ENCODE measurements at regions not wholly inside any gene's neighbourhood (a gene's known extent, or its start where the extent isn't known, plus 50 kb on each side); places are given as distances from the start of the nearest gene placed in this dataset.

DNA sequence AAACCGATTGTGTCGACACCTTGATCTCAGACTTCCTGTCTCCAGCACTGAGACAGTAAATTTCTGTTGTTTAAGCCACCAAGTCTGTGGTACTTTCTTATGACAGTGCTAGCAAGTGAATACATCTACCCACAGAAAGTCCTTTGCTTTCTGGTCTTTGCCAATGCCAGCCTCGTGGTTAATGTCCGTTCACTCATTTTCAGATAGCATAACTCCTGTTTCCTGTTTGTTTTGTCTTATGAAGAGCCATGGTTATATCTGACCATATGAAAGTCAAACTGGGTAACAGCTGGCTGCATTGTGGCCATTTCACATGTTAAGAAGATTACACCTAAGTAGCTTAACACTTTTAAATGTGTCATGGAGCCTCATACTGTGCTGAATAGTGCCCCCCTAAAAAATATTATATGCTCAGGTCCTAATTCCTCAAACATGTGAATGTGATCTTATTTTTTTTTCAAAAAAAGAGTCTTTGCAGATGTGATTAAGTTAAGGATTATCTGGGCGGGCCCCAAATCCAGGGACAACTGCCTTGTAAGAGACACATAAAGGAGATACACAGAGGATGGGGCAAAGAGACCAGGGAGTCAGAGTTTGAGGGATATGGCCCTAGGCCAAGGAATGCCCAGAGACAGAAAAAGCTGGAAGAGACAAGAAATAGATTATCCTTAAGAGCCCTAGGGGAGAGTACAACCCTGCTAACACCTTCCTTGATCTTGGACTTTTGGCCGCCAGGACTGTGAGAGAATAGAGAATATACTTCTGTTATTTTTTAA lies 118.0 kb downstream of the KCNE4 start:
- TF ChIP-seq POLR2A (IDR thresholded peaks at IDR 0.05; ENCODE audit: low read depth, low read length) (no peak), MAZ (IDR thresholded peaks at IDR 0.05; ENCODE audit: borderline replicate concordance, low read depth, low read length) (no peak), CEBPB (IDR thresholded peaks at IDR 0.05; ENCODE audit: low read depth, low read length) (no peak), RCOR1 (IDR thresholded peaks at IDR 0.05; ENCODE audit: insufficient replicate concordance, low read length) (no peak), RAD21 (IDR thresholded peaks at IDR 0.05; ENCODE audit: low read length) (no peak), SMC3 (IDR thresholded peaks at IDR 0.05; ENCODE audit: low read depth, low read length) (no peak), BHLHE40 (IDR thresholded peaks at IDR 0.05; ENCODE audit: low read depth, low read length) (no peak), RFX5 (IDR thresholded peaks at IDR 0.05; ENCODE audit: low read depth, low read length) (no peak), MXI1 (IDR thresholded peaks at IDR 0.05; ENCODE audit: borderline replicate concordance, low read depth, low read length) (no peak), NFE2L2 (IDR thresholded peaks at IDR 0.05; ENCODE audit: low read depth, low read length) (no peak), CHD1 (IDR thresholded peaks at IDR 0.05; ENCODE audit: low read depth, low read length) (no peak)
- TF ChIP-seq, protein P1, sequence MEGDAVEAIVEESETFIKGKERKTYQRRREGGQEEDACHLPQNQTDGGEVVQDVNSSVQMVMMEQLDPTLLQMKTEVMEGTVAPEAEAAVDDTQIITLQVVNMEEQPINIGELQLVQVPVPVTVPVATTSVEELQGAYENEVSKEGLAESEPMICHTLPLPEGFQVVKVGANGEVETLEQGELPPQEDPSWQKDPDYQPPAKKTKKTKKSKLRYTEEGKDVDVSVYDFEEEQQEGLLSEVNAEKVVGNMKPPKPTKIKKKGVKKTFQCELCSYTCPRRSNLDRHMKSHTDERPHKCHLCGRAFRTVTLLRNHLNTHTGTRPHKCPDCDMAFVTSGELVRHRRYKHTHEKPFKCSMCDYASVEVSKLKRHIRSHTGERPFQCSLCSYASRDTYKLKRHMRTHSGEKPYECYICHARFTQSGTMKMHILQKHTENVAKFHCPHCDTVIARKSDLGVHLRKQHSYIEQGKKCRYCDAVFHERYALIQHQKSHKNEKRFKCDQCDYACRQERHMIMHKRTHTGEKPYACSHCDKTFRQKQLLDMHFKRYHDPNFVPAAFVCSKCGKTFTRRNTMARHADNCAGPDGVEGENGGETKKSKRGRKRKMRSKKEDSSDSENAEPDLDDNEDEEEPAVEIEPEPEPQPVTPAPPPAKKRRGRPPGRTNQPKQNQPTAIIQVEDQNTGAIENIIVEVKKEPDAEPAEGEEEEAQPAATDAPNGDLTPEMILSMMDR (conservative IDR thresholded peaks at IDR 0.05; ENCODE audit: low read depth, low read length), result no peak
- TF ChIP-seq, protein P2, sequence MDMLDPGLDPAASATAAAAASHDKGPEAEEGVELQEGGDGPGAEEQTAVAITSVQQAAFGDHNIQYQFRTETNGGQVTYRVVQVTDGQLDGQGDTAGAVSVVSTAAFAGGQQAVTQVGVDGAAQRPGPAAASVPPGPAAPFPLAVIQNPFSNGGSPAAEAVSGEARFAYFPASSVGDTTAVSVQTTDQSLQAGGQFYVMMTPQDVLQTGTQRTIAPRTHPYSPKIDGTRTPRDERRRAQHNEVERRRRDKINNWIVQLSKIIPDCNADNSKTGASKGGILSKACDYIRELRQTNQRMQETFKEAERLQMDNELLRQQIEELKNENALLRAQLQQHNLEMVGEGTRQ (IDR thresholded peaks at IDR 0.05; ENCODE audit: low read depth, low read length), result no peak
- TF ChIP-seq, protein P3, sequence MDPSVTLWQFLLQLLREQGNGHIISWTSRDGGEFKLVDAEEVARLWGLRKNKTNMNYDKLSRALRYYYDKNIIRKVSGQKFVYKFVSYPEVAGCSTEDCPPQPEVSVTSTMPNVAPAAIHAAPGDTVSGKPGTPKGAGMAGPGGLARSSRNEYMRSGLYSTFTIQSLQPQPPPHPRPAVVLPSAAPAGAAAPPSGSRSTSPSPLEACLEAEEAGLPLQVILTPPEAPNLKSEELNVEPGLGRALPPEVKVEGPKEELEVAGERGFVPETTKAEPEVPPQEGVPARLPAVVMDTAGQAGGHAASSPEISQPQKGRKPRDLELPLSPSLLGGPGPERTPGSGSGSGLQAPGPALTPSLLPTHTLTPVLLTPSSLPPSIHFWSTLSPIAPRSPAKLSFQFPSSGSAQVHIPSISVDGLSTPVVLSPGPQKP (IDR thresholded peaks at IDR 0.05; ENCODE audit: borderline replicate concordance, low read depth, low read length), result no peak

Measured in IMR-90 (cell line).